DMS 273 (cell line): ENCODE measurements at regions not wholly inside any gene's neighbourhood (a gene's known extent, or its start where the extent isn't known, plus 50 kb on each side); places are given as distances from the start of the nearest gene placed in this dataset.

Experiments used
- DNase-seq: peaks from one replicate; lab custom pipeline; 2025; ENCODE audit not compliant: unreplicated experiment; lab: John Stamatoyannopoulos, UW

DNA sequence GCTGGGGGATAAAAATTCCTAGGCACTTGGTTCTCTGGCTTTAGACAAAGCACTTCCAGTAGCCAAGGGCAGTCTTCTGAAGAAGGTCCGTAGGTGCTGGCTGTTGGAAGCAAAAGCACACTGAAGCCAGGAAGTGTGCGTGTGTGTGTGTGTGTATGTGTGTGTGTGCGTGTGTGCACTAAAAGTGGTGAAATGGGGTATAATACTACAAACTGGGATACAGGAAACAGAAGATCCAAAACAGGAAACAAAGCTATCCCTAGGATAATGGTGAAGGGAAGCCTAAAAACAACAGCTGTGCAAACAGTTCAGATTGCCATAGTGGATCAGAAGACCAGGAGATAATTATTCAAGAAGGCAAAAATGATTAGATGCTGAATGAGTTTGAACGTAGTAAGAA lies 103.4 kb downstream of the IL20RB start:
- peak; percentile 23 for DNase-seq

DNA sequence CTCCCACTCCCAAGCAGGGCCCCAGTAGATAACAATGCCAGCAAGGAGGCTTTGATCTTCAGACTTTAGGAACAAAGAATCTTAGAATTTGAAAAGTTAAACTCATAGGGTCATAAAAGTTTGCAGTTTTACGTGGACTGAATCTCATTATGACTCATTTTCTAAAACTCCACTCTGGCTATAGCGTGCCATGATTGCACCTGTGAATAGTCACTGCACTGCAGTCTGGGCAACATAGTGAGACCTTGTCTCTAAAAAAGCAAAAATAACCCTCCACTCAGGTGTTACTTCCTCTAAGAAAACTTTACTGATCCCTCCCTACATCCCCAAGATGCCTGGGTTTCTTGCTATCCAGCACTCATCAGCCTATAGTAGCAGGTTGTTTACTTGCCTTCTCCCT lies 104.5 kb downstream of the IL20RB start:
- DNase-seq = no peak

- no peak for DNase-seq
These were observed 107.6 kb downstream of the IL20RB start for GRCh38 chr3:137065381-137065780.

GRCh38 chr3:137066092-137066491 lies 108.3 kb downstream of the IL20RB start:
- DNase-seq = no peak

- DNase-seq = peak; percentile 22
These were observed 113.3 kb downstream of the IL20RB start for GRCh38 chr3:137071104-137071503.

DNA sequence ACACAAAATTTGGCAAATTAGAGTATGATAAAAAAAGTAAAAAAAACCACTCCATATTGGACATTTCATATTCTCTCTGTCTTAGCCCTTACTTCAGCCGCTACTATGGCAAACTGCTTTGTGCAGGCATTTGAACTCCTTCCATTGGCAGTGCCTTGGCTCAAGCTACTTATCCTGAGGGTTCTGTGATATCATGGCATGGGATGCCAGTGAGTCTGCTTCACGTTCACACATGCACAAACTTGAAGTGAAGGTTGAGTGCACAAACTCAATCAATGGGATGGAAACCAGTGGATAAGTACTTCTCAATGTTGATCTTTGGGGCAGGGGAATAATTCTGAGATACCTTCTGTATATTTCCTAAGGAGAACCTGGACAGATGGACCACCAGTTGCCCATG lies 117.2 kb downstream of the IL20RB start:
- no peak for DNase-seq

DNA sequence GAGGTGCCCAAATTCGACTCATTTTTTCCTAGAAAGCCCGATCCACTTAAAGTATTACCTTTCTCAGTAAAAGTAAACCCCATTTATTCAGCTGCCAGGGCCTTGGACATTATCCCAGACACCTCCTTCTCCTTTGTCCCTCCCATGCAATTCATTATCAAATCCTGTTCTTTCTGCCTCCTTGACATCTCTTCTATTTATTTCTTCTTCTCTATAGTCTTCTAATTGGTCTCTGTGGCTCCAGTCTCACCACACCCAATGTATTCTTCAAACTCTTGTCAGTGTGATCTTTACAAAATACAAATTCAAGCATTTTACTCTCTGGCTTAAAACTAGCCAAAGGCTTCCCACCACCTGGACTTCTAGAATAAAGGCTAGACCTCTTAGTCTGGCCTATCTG lies 120.3 kb downstream of the IL20RB start:
- DNase-seq = no peak

DNA sequence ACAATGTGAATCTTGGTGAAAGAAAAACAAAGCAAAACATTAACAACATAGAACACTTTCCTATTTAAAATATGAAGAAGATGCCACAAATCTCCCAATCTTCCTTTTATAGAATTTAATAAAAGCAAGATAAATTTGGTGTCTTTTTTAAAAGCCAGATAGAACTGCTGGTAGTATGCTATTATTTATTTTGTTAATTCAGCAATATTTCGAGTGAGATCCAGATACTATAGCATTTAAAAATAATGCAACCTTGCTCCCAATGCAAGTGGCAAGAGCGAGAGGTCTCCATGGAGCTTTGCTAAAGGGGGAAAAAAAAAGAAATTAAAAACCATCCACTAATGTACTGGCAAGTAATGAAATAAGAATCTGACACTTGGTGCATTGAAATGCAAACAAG lies 121.8 kb downstream of the IL20RB start:
- no peak for DNase-seq

DNA sequence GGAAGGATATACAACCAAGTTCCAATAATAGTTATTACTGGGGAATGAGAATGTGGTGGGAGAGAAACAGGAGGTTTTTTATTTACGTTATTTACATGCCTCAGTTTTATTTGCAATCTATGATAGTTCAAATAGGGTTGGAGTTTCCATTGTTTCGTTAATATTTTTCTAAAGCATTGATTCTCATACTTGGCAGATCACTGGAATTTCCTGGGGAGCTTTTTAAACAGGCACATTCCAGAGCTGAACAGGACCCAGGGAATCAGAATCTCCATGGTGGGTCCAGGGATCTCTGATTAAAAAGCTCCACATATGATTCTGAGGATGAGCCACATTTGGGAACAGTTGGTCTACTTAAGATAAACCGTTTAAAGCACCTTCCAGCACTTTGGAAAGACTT lies 123.9 kb downstream of the IL20RB start:
- no peak for DNase-seq

DNA sequence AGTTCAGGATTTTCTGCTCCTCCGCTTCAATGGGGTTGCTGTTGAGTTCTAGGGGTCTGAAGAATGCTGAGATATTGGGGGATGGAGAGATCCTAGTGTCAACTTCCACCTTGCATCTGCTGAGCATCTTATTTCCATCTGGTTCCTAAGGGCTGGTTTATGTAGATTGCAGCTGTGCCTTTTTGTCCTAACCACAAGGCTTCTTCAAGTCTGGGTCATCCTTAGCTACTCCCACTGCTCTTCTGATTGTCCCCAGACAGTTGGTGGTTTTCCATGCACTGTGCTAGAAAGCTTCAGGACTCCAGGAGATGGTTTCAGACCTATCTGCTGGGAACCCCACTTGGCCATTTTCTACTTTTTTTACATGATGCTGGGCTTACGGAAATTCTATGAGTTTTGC lies 125.0 kb downstream of the IL20RB start:
- no peak for DNase-seq

- DNase-seq = no peak
These were observed 125.5 kb downstream of the IL20RB start for GRCh38 chr3:137083332-137083731.

GRCh38 chr3:137084586-137084985 lies 126.8 kb downstream of the IL20RB start:
- DNase-seq = no peak

DNA sequence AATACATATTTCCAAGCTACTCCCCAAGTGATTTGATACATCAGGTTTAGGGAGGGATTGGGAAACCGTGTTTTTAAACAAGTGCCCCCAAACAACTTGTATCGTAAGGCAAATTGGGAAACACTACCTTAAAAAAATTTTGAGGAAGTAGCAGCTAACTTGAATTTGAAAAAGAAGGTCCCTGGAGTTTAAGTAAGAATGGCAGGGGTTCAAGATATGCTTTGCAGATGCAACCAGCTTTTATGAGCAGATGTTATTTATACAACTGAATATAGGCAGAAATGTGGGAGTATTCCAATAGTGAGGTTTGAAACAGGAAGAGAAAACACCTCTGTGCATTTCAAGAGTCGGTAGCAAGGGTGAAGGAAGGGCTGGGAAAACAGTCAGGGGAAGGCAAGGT lies 139.6 kb downstream of the IL20RB start:
- no peak for DNase-seq

DNA sequence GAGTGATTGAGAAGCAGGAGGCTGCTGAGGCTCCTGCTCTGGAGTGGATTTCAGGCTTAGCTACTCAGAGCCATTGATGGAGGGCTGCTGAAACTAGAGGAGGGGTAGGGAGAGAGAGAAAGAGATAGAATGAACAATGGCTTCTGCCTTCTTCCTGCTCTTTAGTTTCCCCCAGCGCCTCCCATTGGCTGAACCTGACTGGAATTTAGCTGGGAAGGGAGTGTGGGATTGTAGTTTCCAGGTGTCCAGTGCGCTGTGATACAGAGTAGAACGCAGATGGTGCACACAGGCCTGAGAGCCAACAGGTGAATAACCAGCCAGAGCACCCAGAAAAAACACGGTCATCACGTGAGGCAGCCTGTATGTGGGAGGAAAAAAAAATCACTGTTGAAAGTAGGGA lies 140.1 kb downstream of the IL20RB start:
- DNase-seq = no peak

- DNase-seq = no peak
These were observed 141.8 kb downstream of the IL20RB start for GRCh38 chr3:137099364-137100219.

DNA sequence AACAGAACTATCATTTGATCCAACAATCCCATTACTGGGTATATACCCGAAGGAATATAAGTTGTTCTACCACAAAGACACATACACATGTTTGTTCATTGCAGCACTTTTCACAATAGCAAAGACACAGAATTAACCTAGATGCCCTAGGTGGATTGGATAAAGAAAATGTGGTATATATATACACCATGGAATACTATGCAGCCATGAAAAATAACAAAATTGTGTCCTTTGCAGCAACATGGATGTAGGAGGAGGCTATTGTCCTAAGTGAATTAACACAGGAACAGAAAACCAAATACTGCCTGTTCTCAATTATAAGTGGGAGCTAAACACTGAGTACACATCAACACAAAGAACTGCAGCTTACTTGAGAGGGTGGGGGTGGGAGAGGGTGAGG lies 142.5 kb downstream of the IL20RB start:
- DNase-seq = no peak

DNA sequence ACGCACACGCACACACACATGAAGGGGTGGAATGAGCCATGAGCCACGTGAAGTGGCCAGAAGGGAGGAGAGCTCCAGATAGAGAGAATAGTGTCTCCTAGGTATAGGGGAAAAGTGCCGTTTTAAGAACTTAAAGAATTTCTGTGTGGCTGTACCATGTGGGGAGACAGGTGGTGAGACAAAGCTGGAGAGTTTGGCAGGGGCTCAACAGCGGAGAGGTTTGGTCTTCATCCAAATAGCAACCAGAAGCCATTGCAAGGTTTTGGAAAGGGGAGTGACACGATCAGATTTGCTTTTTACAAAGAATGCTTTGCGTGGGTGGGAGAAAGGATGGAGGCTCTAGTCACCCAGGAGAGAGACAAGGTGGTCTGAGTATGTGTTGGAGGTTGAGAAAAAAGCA lies 146.0 kb downstream of the IL20RB start:
- peak; percentile 95 for DNase-seq

DNA sequence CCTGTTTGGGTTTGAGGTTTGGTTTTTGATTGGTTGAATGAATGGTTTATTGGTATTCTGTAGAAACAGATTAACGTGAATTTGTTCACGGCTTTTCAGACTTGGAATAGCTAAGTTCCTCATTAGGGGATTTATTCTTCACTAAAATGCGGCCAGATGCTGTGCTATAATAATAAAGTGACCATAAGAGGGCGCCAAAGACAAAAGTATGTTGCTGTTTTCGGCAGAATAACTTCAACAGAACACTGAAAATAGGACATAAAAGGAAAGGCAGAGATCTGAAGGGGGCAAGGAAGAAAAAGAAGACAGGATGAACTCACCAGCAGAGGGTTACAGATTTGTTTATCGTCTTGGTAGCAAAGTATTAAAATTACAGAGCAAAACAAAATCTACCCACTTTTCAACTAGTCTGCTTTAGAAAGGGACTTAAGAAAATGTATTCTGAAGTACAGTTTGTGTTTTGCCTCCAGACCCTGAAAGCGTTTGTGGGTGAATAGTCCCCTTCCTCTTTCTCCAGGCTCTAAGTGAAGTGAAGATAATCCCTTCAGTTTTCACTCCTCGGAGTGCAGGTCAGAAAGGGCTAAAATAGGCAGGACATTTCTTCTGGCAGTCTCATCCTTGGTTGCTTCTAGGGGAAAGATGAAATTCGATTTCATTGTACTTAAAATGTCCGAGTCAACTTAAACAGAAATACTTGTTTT lies 147.6 kb downstream of the IL20RB start:
- DNase-seq = peak; percentile 94

GRCh38 chr3:137106612-137107240 lies 148.9 kb downstream of the IL20RB start:
- no peak for DNase-seq

GRCh38 chr3:137108699-137109440 lies 151.1 kb downstream of the IL20RB start:
- no peak for DNase-seq

DNA sequence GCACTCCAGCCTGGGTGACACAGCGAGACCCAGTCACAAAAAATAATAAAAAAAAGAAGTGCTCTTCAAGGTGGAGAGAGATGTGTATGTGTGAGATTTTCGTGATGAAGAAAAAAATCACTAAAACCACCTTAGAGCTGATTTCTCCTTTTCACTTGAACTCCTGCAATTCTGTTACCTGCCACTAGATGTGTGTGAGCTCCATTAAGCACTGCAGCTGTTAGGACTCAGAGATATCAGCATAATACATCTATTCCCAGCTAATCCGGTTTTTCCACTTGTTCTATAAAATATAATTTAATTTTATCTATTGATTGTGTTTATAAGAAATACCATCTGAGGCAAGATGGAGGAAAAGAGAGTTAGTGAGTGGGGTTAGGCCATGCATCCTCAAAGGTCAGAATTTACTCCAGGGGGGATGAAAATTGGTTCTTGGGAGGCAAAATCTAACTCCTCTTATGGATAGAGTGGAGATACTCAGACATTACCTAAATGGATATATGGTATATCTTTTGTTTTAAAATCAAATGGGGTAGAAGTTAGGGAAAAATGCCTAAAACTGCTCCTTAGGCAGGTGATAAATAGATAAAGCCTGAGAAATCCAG lies 152.7 kb downstream of the IL20RB start:
- DNase-seq = peak; percentile 77
